Heart left ventricle (tissue), 16 donors: ENCODE measurements at regions not wholly inside any gene's neighbourhood (a gene's known extent, or its start where the extent isn't known, plus 50 kb on each side); places are given as distances from the start of the nearest gene placed in this dataset.

ENCODE experiments used
- ATAC-seq, 4 donors: fragments of 200-7000 bp; cut with Tn5 transposase; one replicate each; pipeline ENCODE4 v1.9.1; 2020 to 2022; ENCODE audit warnings: moderate library complexity in 4 of 4, mild to moderate bottlenecking in 3 of 4, moderate number of reproducible peaks in 1 of 4
- DNase-seq, 5 donors: peaks; one replicate each; pipeline ENCODE4 v3.0.0-alpha.2; 2020
- H3K27ac ChIP-seq, 12 donors: fragments of 200-600 bp; sonication (generic) in 4 of 12; one replicate each; pipeline versions ENCODE4 v1.5.0 to v1.8.0; 2016 to 2022; ENCODE audit warnings: mild to moderate bottlenecking in 2 of 12
- H3K27me3 ChIP-seq, 9 donors: fragments of 200-600 bp; sonication (generic) in 2 of 9; one replicate each; pipeline versions ENCODE4 v1.5.1 to v1.8.0; 2016 to 2022; ENCODE audit warnings: mild to moderate bottlenecking in 3 of 9
- H3K36me3 ChIP-seq, 9 donors: fragments of 200-600 bp; sonication (generic) in 2 of 9; one replicate each; pipeline versions ENCODE4 v1.5.0 to v1.8.0; 2018 to 2022; ENCODE audit warnings: mild to moderate bottlenecking in 2 of 9
- H3K4me1 ChIP-seq, 12 donors: fragments of 200-600 bp; sonication (generic) in 4 of 12; one replicate each; pipeline versions ENCODE4 v1.5.0 to v1.8.0; 2016 to 2022; ENCODE audit warnings: mild to moderate bottlenecking in 3 of 12
- H3K4me3 ChIP-seq, 12 donors: fragments of 200-600 bp; sonication (generic) in 4 of 12; one replicate each; pipeline versions ENCODE4 v1.5.0 to v1.8.0; 2017 to 2022; ENCODE audit warnings: mild to moderate bottlenecking in 9 of 12, moderate library complexity in 4 of 12
- H3K9me3 ChIP-seq, 12 donors: fragments of 200-600 bp; sonication (generic) in 4 of 12; one replicate each; pipeline versions ENCODE4 v1.5.0 to v1.8.0; 2016 to 2022; ENCODE audit warnings: mild to moderate bottlenecking in 1 of 12
- POLR2A ChIP-seq, 2 donors: fragments of 450-650 bp; IDR thresholded peaks; one replicate each; pipeline ENCODE4 v1.6.1; 2017; ENCODE audit warnings: antibody characterized with exemption in 2 of 2, mild to moderate bottlenecking in 2 of 2, moderate library complexity in 2 of 2
- WGBS, 4 donors: extraction: QIAGEN DNeasy Blood & Tissue Kit in 2 of 4; methylation state at CpG; one replicate each; pipeline versions ENCODE4 v1.1.5 to v1.1.7; 2013 to 2018; 5-methylcytosine and 5-hydroxymethylcytosine counted together
- intact Hi-C, 10 donors: fragments of 100-400 bp; cut with DNase I; formaldehyde crosslinking; loops; one replicate each; pipeline versions ENCODE4 v1.11.1 to v1.14.2; 2022
- TF ChIP-seq, protein P1 (sequence below), 12 donors: fragments of 200-600 bp; sonication (generic) in 4 of 12; IDR thresholded peaks; one replicate each; pipeline versions ENCODE4 v1.5.0 to v1.8.0; 2018 to 2022; ENCODE audit warnings: antibody characterized with exemption in 12 of 12, mild to moderate bottlenecking in 5 of 12
- donor health status: ischemic (EF 13 %, LVEDD 7.1; RV severe dilation, severe dysfunction).
- donor health status: healthy with polysubstance abuse.
- donor health status: DM: no; HTN: yes; CAD: no.
- donor health status: DM: no; HTN: no; CAD: no.
- donor health status: ischemic (EF 25% LVEDD 6.9; RV normal size, moderate dysfunction).
- donor health status: ischemic (EF 25% LVEDD 5.7; RV mildly dilated, moderate dysfunction).
- donor health status: healthy.
- donor health status: DM: yes; HTN: yes; CAD: no.
- donor health status: ischemic (EF 35%, LVEDD 5.7; RV mildly dilated, moderate dysfunction).
- donor health status: nonischemic (EF 11% LVEDD 7.7; RV severe dilation, severe dysfunction).
- donor health status: DM: yes; HTN: yes; CAD: no.
- donor health status: PGD.
- donor health status: ischemic (EF 29% LVEDD 5.4; RV normal size, mild dysfunction).
- donor health status: nonischemic (EF 23%, LVEDD 6.1; RV moderate dilation, normal function).

DNA sequence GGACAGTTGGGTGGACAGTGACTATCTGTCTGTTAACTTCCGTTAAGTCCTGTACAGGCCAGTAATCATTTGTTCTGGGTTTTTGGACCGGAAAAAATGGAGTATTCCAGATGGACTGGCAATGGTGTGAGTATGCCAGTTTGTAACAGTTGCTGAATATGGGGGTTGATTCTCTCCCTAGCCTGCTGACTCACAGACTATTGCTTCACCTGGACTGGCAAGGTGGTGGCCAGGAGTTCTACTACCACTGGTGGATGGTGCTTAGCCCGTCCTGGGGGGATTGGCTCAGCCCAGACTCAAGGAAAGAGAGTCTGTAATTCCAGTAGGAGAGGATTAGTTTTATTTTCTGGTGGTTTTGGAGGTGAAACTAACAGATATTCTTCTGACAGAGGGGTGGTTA, 343.8 kb upstream of the USP9Y start:
- 83 to 84% methylated on average over 3 of the region's 3 CpGs; no CpG with 5 or more reads in 2 of the 4 donors for WGBS, 4 donors
- H3K4me3 ChIP-seq, result no peak overlapping the region
- H3K36me3 ChIP-seq, result no peaks in the 10 kb centered on the region
- ATAC-seq, result no peak
- H3K4me1 ChIP-seq, result no peaks in the 10 kb centered on the region
- no peak overlapping the region for H3K27ac ChIP-seq
- no peak for TF ChIP-seq POLR2A (IDR thresholded peaks at IDR 0.05)
- TF ChIP-seq, protein P1, sequence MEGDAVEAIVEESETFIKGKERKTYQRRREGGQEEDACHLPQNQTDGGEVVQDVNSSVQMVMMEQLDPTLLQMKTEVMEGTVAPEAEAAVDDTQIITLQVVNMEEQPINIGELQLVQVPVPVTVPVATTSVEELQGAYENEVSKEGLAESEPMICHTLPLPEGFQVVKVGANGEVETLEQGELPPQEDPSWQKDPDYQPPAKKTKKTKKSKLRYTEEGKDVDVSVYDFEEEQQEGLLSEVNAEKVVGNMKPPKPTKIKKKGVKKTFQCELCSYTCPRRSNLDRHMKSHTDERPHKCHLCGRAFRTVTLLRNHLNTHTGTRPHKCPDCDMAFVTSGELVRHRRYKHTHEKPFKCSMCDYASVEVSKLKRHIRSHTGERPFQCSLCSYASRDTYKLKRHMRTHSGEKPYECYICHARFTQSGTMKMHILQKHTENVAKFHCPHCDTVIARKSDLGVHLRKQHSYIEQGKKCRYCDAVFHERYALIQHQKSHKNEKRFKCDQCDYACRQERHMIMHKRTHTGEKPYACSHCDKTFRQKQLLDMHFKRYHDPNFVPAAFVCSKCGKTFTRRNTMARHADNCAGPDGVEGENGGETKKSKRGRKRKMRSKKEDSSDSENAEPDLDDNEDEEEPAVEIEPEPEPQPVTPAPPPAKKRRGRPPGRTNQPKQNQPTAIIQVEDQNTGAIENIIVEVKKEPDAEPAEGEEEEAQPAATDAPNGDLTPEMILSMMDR (IDR thresholded peaks at IDR 0.05), result no peak
- no peaks in the 10 kb centered on the region for H3K27me3 ChIP-seq
- intact Hi-C loops, result no loop called here
- H3K9me3 ChIP-seq, result no peaks in the 10 kb centered on the region
- DNase-seq, result no peak

DNA sequence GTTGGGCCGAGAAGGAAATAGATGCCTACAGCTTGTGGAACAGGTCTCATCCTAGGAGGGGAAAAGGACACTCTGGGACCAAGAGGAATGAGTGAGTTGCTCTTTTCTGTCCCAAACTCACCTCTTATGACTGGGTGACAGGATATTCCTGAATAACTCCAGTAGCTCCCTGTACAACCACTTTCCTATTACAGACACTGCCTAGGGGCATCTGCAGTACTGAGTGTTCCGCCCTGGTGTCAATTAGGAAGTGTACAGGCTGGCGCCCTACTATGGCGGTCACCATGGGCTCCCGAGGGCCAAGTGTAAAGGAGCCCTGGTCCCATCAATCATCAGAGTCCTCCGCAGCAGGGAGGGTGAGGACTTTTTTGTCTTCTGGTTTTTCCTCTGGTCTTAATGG, 343.4 kb upstream of the USP9Y start:
- no peak overlapping the region for H3K4me3 ChIP-seq
- no peak for TF ChIP-seq POLR2A (IDR thresholded peaks at IDR 0.05)
- TF ChIP-seq, protein P1 (IDR thresholded peaks at IDR 0.05), result no peak
- no peaks in the 10 kb centered on the region for H3K27me3 ChIP-seq
- H3K27ac ChIP-seq, result no peak overlapping the region
- H3K36me3 ChIP-seq, result no peaks in the 10 kb centered on the region
- 85 to 86% methylated on average over 6 of the region's 6 CpGs; no CpG with 5 or more reads in 2 of the 4 donors for WGBS, 4 donors
- no peaks in the 10 kb centered on the region for H3K4me1 ChIP-seq
- no peaks in the 10 kb centered on the region for H3K9me3 ChIP-seq
- ATAC-seq (no peak), DNase-seq (no peak)
- intact Hi-C loops, result no loop called here

DNA sequence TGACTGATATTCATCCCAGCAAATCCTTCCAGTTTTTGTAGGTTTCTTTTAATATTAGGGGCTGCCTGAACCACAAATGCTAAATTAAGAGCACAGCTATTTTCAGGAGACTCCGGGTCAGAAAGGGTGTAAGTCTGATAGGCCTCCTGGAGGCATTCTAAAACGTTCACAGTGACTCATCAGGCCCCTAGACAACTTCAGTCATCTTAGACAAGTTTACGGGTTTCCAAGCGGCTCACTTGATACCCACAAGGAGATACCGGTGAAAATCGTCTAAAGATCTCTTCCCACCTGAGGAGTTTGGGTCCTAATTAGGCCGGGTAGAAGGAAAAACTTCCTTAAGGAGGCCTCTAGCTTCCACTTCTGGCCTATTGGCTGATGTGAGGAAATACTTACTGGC, 342.7 kb upstream of the USP9Y start:
- DNase-seq, result no peak

DNA sequence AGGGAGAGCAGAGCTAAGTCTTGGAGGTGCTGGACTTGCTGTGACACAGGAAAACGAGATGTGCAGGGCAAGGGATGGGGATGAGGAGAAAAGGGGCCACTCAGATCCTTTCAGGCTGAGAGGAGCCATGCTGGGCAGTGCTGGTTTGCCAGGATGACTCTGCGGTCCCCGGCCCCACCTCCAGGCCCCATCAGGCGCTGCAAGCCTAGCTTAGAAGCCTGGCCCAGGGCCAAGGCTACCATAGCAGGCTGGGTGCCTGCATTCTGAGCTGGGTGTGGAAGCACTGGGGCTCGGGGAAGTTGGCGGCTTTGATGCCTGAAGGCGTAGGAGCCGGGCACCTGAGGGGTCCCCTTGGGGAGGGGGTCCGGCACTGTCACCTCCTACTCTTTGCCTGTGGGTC, 341.2 kb upstream of the USP9Y start:
- 45 to 47% methylated on average over 9 of the region's 9 CpGs; no CpG with 5 or more reads in 2 of the 4 donors for WGBS, 4 donors

More for the DNA sequence above, 342.7 kb upstream of the USP9Y start:
- Histone ChIP-seq H3K4me3 (no peak overlapping the region), H3K9me3 (no peaks in the 10 kb centered on the region), H3K4me1 (no peaks in the 10 kb centered on the region), H3K27me3 (no peaks in the 10 kb centered on the region), H3K27ac (no peak overlapping the region), H3K36me3 (no peaks in the 10 kb centered on the region)
- intact Hi-C loops, result no loop called here
- TF ChIP-seq, protein P1 (IDR thresholded peaks at IDR 0.05), result no peak
- TF ChIP-seq POLR2A (IDR thresholded peaks at IDR 0.05), result no peak
- no peak for ATAC-seq
- WGBS, 4 donors, result 64 to 69% methylated on average over 7 of the region's 7 CpGs; no CpG with 5 or more reads in 2 of the 4 donors

More for the DNA sequence above, 341.2 kb upstream of the USP9Y start:
- no peak overlapping the region for H3K4me3 ChIP-seq
- H3K27me3 ChIP-seq, result no peaks in the 10 kb centered on the region
- no peaks in the 10 kb centered on the region for H3K4me1 ChIP-seq
- no peaks in the 10 kb centered on the region for H3K36me3 ChIP-seq
- peak in 2 of 5 donors; percentile 17 to 19 for DNase-seq
- peak in 1 of 4 donors; percentile 77 for ATAC-seq
- TF ChIP-seq, protein P1 (IDR thresholded peaks at IDR 0.05), result peak in 1 of 12 donors; percentile 10
- TF ChIP-seq POLR2A (IDR thresholded peaks at IDR 0.05), result no peak
- no peaks in the 10 kb centered on the region for H3K9me3 ChIP-seq
- no peak overlapping the region for H3K27ac ChIP-seq
- intact Hi-C loops, result no loop called here
